Loucy (cell line): ENCODE measurements at regions not wholly inside any gene's neighbourhood (a gene's known extent, or its start where the extent isn't known, plus 50 kb on each side); places are given as distances from the start of the nearest gene placed in this dataset.

Experiments
- H2AFZ ChIP-seq: fragments of 200-600 bp; sonication (generic); 2 replicates; pipeline ENCODE4 v1.6.0; 2016; ENCODE audit warnings: antibody characterized with exemption, mild to moderate bottlenecking, low read length, moderate library complexity
- H3F3A ChIP-seq: fragments of 200-600 bp; 2 replicates; pipeline ENCODE4 v1.6.0; 2016; ENCODE audit warnings: antibody characterized with exemption, low read depth, mild to moderate bottlenecking
- H3K27me3 ChIP-seq: fragments of 200-600 bp; sonication (generic); 2 replicates; pipeline ENCODE4 v1.6.1; 2014; ENCODE audit warnings: low read length, mild to moderate bottlenecking; ENCODE audit not compliant: insufficient read depth, poor library complexity, severe bottlenecking
- H3K36me3 ChIP-seq: fragments of 200-600 bp; sonication (generic); 2 replicates; pipeline ENCODE4 v1.6.1; 2016; ENCODE audit warnings: low read length; ENCODE audit not compliant: insufficient read depth
- H3K4me1 ChIP-seq: fragments of 200-600 bp; sonication (generic); 2 replicates; pipeline ENCODE4 v1.5.1; 2014; ENCODE audit warnings: low read length, mild to moderate bottlenecking; ENCODE audit not compliant: insufficient read depth, poor library complexity, severe bottlenecking
- H3K4me2 ChIP-seq: fragments of 200-600 bp; sonication (generic); 2 replicates; pipeline ENCODE4 v1.6.0; 2014; ENCODE audit warnings: antibody characterized with exemption, low read length, low read depth, mild to moderate bottlenecking; ENCODE audit not compliant: poor library complexity, severe bottlenecking
- H3K4me3 ChIP-seq: fragments of 200-600 bp; sonication (generic); 2 replicates; pipeline ENCODE4 v1.5.1; 2014; ENCODE audit warnings: low read length, mild to moderate bottlenecking, mixed read lengths; ENCODE audit not compliant: poor library complexity, severe bottlenecking
- H3K79me2 ChIP-seq: fragments of 200-600 bp; sonication (generic); 2 replicates; pipeline ENCODE4 v1.6.1; 2014; ENCODE audit warnings: low read length; ENCODE audit not compliant: insufficient read depth
- H3K9ac ChIP-seq: fragments of 200-600 bp; sonication (generic); 2 replicates; pipeline ENCODE4 v1.6.0; 2014; ENCODE audit warnings: mild to moderate bottlenecking, low read depth, low read length, moderate library complexity; ENCODE audit not compliant: poor library complexity, severe bottlenecking
- H3K9me2 ChIP-seq: fragments of 200-600 bp; sonication (generic); replicated peaks from 2 replicates; pipeline ENCODE4 v1.6.1; 2016; ENCODE audit warnings: low read depth, low read length, mixed read lengths
- H3K9me3 ChIP-seq: fragments of 200-600 bp; sonication (generic); 2 replicates; pipeline ENCODE4 v1.6.1; 2014; ENCODE audit warnings: mild to moderate bottlenecking, antibody characterized with exemption, low read length, low read depth; ENCODE audit not compliant: insufficient read depth
- H4K20me1 ChIP-seq: fragments of 200-600 bp; sonication (generic); 2 replicates; pipeline ENCODE4 v1.6.0; 2014; ENCODE audit warnings: antibody characterized with exemption, low read length, mild to moderate bottlenecking; ENCODE audit not compliant: insufficient read depth, poor library complexity, severe bottlenecking
- EZH2phosphoT487 ChIP-seq: fragments of 200-600 bp; IDR thresholded peaks from 2 replicates; pipeline ENCODE4 v1.6.1; 2018; ENCODE audit warnings: antibody characterized with exemption, mild to moderate bottlenecking, moderate library complexity, borderline replicate concordance
- TF ChIP-seq, protein P1 (sequence below): fragments of 200-600 bp; sonication (generic); conservative IDR thresholded peaks from 2 replicates; pipeline ENCODE4 v1.5.1; 2014; ENCODE audit warnings: mild to moderate bottlenecking, antibody characterized with exemption, low read length

DNA sequence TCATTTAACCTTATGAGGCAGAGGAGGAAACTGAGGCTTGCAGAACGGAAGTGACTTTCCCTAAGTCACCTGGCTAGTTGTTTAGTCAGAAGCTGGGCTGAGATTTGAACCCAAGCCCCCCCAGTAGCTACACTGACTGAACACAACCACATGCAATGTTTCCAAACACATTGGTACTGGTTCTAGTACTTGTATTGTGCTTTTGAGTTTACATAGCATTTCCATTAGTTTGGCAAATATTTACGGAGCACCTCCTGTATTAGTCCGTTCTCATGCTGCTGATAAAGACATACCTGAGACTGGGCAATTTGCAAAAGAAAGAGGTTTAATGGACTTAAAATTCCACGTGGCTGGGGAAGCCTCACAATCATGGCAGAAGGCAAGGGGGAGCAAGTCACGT is 56.3 kb upstream of the ITGA11 start:
- no peak overlapping the region for H3K4me3 ChIP-seq
- H3K9me3 ChIP-seq = no peaks in the 10 kb centered on the region
- H3K4me2 ChIP-seq = no peak overlapping the region
- H3K4me1 ChIP-seq = no peaks in the 10 kb centered on the region
- no peaks in the 10 kb centered on the region for H3K9me2 ChIP-seq
- no peaks in the 10 kb centered on the region for H3K79me2 ChIP-seq
- H3K36me3 ChIP-seq = no peaks in the 10 kb centered on the region
- no peak overlapping the region for H3K9ac ChIP-seq
- H3F3A ChIP-seq = no peaks in the 10 kb centered on the region
- H4K20me1 ChIP-seq = no peaks in the 10 kb centered on the region
- H3K27me3 ChIP-seq = no peaks in the 10 kb centered on the region
- H2AFZ ChIP-seq = no peak overlapping the region
- TF ChIP-seq, protein P1, sequence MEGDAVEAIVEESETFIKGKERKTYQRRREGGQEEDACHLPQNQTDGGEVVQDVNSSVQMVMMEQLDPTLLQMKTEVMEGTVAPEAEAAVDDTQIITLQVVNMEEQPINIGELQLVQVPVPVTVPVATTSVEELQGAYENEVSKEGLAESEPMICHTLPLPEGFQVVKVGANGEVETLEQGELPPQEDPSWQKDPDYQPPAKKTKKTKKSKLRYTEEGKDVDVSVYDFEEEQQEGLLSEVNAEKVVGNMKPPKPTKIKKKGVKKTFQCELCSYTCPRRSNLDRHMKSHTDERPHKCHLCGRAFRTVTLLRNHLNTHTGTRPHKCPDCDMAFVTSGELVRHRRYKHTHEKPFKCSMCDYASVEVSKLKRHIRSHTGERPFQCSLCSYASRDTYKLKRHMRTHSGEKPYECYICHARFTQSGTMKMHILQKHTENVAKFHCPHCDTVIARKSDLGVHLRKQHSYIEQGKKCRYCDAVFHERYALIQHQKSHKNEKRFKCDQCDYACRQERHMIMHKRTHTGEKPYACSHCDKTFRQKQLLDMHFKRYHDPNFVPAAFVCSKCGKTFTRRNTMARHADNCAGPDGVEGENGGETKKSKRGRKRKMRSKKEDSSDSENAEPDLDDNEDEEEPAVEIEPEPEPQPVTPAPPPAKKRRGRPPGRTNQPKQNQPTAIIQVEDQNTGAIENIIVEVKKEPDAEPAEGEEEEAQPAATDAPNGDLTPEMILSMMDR = no peak
- TF ChIP-seq EZH2phosphoT487 = no peak

DNA sequence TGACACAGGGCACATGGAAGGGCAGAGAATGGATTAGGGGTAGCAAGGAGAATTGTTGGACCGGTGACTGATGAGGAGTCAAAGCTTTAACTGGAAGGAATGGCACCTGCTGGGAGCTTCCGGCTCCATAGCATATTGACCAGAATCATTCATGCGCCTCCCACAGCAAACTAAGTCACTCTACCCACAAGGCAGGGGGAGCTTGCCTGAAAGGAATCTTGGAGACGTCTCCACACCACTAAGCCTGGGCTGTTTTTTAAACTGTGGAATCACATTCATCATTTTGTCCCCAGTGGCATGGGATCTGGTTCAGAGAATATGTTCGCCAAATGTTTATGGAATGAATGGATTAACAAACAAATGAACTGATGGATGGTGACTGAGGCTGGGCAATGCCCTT is 57.0 kb upstream of the ITGA11 start:
- Histone ChIP-seq H3F3A (no peaks in the 10 kb centered on the region), H3K79me2 (no peaks in the 10 kb centered on the region), H3K36me3 (no peaks in the 10 kb centered on the region), H3K9me2 (no peaks in the 10 kb centered on the region), H3K4me3 (no peak overlapping the region), H4K20me1 (no peaks in the 10 kb centered on the region), H3K9me3 (no peaks in the 10 kb centered on the region), H3K4me2 (no peak overlapping the region), H2AFZ (no peak overlapping the region), H3K27me3 (no peaks in the 10 kb centered on the region), H3K4me1 (no peaks in the 10 kb centered on the region), H3K9ac (no peak overlapping the region)
- TF ChIP-seq, protein P1 = no peak
- TF ChIP-seq EZH2phosphoT487 = no peak

DNA sequence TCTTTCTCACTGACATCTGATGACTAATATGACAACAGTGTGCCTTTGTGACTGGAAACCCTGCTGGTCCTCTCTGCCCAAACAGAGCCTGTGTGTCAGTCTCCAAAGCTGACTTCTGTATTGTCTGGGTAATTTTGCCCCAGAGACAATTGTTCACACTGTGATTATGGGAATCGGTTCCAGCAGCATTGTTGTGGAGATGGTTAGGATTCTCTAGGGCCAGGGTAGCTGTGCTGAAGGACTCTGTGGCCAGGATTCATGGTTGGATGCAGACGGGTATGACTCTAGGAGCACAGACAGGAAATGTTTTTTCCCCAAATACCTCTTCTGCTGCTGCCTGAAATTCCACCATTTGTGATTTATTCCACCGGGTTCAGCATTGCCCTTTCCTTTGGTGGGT is 57.5 kb upstream of the ITGA11 start:
- no peaks in the 10 kb centered on the region for H3K9me3 ChIP-seq
- no peak for TF ChIP-seq EZH2phosphoT487
- TF ChIP-seq, protein P1 = no peak
- no peaks in the 10 kb centered on the region for H4K20me1 ChIP-seq
- no peaks in the 10 kb centered on the region for H3K4me1 ChIP-seq
- H3K27me3 ChIP-seq = no peaks in the 10 kb centered on the region
- H3K79me2 ChIP-seq = no peaks in the 10 kb centered on the region
- no peak overlapping the region for H3K9ac ChIP-seq
- no peaks in the 10 kb centered on the region for H3F3A ChIP-seq
- H3K36me3 ChIP-seq = no peaks in the 10 kb centered on the region
- no peak overlapping the region for H2AFZ ChIP-seq
- no peak overlapping the region for H3K4me3 ChIP-seq
- no peak overlapping the region for H3K4me2 ChIP-seq
- H3K9me2 ChIP-seq = no peaks in the 10 kb centered on the region
